GM18861 (cell line): ENCODE measurements at regions not wholly inside any gene's neighbourhood (a gene's known extent, or its start where the extent isn't known, plus 50 kb on each side); places are given as distances from the start of the nearest gene placed in this dataset.
A peak's percentile ranks its signal among the peaks of the same experiment; 100 is the strongest.
"Not testable (repeated sequence)": the region's sequence is repeated elsewhere in the genome, so short reads cannot be mapped to it uniquely, and the experiment has no call there.

Experiments used
- ATAC-seq: cut with Tn5 transposase; IDR thresholded peaks from one replicate; pipeline ENCODE4 v1.9.1; 2021; ENCODE audit not compliant: unreplicated experiment

- ATAC-seq, result peak; percentile 74
Measured at GRCh38 chr15:30755036-30755687, 129.2 kb downstream of the ARHGAP11B start.

DNA sequence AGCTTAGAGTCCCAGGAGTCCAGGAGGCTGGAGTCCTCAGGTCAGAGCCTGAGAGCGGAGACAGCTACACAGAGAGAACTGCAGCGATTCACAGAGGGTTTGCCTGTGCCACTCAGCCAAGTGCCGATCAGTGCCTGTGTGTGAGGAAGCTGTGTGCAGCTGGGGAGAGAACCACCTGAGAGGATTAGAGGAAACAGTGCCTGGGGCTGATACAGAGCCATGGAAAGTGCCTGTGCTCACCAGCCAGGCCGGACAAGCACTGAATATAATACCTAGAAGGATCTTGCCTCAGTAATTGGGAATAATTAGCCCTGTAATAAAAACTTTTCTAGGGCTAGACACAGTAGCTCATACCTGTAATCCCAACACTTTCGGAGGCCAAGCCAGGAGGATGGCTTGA lies 134.7 kb downstream of the ARHGAP11B start:
- not testable (repeated sequence) for ATAC-seq

- ATAC-seq, result not testable (repeated sequence)
Measured at GRCh38 chr15:30761365-30761764, 135.4 kb downstream of the ARHGAP11B start.

- ATAC-seq, result not testable (repeated sequence)
Measured at GRCh38 chr15:30769390-30770124, 134.2 kb upstream of the FAN1 start.

DNA sequence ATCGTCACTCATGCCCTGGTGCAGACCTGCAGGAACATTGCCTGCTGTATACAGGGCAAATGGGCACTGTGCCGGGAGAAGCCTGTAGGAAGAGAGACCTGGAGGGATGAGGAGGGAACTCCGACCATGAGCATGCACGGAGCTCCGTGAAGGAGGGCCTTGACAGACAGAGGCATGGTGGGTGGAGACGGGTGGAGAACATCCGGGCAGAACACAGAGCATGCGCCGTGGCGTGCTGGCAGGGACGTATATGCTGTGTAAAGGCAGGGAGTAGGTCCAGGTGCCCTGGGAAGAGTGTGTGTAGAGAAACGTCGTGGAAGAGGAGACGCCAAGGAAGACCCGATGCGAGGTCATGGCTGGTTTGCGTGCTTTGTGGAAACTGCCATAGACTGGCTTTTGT lies 133.0 kb upstream of the FAN1 start:
- ATAC-seq, result no peak

DNA sequence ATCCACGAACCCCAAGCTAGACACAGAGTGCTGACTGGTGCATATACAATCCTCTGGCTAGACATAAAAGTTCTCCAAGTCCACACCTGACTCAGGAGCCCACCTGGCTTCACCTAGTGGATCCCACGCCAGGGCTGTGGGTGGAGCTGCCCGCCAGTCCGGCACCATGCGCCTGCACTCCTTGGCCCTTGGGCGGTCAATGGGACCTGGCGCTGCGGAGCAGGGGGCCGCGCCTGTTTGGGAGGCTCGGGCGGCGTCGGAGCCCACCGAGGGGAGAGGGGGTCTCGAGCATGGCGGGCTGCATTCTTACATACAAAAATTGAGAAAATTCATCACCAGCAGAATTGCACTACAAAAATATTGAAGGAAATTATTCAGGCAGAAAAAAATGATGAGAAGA lies 120.7 kb upstream of the FAN1 start:
- no peak for ATAC-seq

DNA sequence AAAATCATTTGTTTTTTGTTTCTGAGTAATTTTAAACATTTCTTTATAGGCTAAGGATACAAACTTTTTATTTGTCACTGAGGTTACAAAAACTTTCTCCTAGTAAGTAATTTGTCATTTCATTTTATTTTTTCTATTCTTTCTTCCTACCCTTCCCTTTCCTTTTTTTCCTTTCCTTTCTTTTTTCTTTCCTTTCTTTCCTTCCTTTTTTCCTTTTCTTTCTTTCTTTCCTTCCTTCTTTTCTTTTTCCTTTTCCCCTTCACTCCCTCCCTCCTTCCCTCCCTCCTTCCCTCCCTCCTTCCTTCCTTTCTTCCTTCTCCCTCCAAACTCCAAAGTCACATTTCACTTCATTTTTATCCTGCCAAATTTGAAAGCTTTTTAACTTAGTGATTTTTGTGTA lies 115.1 kb upstream of the FAN1 start:
- no peak for ATAC-seq

DNA sequence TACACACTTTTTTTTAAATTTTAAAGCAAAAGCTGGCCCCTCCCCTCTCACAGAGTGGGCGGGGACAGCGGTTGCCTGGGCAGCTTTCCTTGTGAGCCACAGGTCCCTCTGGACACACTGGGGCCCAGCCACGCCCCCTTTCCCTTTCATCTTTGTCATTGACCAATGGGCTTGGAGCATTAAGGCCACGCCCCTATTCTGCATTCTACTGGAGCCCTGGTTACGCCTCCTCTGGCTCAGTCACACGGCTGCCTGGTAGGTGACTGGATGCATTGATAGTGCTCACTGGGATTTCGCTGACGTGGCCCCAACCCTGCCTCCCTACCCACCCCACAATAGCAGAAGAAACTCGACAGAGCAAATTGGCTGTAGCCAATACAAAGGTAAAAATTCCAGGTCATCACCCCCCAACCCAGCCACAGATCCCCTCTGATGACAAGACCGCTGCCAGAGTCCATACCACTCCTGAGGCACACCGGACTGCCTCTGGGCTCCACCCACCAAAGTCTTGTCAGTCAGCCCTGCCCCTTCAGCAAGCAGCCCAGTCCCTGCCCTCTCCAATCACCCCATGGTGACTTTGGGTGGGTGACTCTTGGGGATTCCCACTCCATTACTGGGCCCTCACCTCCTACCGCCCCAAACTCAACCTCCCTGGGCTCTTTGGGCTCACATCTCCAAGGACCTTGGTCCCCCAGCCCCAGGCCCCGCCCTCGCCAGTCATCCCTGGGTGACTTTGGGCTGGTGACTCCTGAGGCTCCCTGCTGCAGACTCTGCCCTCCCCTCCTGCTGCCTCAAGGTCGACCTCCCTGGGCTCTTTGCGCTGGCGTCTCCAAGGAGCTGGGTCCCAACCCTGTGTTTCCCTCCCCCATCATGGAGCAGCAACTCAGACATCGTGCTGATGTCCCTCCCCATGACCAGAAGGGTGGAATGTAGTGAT lies 112.2 kb upstream of the FAN1 start:
- no peak for ATAC-seq

DNA sequence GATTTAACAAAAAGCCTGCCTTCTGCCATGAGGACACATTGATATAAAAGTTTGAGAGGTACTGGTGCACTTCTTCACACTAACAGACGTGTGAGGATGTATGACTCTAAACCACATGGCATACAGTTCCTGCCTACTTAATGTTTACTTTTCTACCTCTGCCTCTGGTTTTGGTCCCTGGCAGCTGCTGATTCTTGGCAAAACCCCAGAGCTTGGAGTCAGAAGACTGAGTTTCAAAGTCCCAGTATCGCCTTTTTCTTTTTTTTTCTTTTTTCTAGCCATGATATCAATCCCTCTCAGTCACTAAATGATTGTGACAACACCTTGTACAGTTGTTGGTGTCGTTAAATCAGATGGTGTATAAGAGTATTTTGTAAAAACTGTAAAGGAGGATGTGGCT lies 110.9 kb upstream of the FAN1 start:
- ATAC-seq, result not testable (repeated sequence)

DNA sequence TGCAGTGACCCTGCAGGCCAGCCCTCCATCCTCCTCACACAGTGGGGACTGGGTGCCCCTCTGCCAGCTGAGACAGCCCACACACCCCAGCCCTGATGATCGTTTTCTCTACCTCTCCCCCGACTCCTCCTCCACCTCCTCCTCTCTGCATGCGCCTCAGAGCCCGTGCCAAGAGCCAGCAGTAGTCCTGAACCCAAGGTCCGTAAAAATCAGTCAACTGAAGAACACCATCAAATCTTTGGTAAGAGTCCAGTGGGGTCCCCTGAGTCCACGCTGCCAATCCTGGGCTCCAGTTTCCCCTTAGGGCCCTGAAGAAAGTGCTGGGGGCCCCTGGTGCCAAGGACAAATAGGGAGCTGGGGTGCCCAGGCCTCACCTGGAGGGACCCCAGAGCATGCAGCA lies 109.3 kb upstream of the FAN1 start:
- no peak for ATAC-seq

DNA sequence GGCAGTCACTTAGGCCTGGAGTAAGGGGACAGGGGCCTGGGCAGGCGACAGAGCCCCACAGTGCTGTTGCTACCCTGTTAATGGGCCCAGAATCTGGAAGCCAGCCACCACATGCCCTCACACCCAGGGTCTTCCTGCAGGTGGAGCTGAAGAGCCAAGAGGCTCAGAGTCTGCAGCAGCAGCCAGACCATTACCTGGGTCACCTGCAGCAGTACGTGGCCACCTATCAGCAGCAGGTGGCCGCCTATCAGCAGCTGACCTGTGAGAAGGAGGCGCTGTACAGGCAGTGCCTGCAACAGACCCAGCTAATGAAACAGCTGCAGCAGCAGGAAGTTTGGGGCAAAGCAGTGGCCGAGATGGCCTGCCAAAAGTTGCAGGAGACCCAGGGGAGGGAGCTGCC lies 104.2 kb upstream of the FAN1 start:
- ATAC-seq, result not testable (repeated sequence)

- not testable (repeated sequence) for ATAC-seq
Measured at GRCh38 chr15:30801140-30801895, 102.4 kb upstream of the FAN1 start.

DNA sequence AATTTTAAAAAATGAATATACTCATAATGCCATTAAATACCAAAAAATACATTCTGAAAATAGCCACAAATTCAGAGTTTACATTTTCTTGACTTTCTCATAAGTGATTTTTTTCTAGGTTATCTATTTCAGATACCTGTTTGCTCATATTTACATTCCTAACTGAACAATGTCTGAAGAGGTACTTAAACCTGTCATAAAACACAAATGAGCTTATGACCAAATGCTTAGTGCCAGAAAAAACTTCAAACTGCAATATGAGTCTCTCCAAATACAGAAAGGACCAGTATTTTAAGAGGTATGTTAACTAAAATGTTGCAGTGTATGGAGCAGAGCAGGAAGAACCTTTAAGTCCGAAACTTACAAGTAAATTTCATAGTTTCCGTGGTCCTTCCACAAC lies 101.7 kb upstream of the FAN1 start:
- ATAC-seq, result not testable (repeated sequence)

- not testable (repeated sequence) for ATAC-seq
Measured at GRCh38 chr15:30803703-30804102, 100.0 kb upstream of the FAN1 start.

DNA sequence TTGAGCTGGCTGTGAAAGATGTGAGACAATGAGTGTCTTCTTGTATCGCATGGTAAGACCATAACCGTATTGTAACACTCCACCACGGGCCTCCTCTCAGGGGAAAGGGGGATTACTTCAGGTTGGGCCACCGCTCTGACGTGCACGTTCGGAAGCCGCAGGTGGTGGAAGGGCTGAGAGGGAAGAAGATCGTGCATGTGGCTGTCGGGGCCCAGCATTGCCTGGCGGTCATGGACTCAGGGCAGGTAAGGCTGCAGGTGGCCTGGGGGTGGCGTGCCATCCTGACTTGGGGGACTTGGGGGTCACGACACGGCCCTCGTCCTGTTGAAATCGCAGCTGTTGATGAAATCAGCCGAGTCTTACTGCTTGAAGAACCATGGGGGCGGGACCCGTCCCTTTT lies 87.3 kb upstream of the FAN1 start:
- no peak for ATAC-seq

DNA sequence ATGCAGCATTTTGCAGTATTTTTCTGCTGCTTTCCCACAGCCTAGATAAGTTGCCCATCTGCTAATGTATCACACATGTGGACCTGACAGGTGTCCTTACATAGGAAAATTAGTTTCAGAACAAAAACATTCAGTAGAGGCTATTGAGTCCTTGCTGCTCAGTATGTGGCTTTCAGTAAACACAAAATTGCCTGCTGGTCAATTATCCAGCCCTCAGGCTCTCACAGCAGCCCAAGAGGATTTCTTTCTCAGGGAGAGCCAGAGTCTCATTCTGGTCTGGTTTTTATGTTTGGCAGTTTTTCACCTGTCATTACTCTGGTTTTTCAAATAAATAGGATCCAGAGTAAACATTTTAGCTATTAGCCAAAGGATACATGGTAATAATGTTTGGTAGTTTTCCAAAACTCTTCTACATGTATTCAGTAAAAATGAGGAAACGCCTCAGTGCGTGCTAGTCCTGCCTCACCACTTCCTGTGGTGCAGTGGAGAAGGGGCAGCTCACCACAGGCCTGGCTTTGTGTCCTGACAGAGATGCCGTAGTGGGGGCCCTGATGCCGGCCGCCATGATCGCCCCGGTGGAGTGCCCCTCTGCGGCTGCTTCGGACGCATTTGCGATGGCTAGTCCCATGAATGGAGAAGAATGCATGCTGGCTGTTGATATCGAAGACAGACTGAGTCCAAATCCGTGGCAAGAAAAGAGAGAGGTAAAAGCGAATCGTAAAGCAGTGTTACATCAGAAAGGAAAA lies 80.5 kb upstream of the FAN1 start:
- peak; percentile 80 for ATAC-seq

DNA sequence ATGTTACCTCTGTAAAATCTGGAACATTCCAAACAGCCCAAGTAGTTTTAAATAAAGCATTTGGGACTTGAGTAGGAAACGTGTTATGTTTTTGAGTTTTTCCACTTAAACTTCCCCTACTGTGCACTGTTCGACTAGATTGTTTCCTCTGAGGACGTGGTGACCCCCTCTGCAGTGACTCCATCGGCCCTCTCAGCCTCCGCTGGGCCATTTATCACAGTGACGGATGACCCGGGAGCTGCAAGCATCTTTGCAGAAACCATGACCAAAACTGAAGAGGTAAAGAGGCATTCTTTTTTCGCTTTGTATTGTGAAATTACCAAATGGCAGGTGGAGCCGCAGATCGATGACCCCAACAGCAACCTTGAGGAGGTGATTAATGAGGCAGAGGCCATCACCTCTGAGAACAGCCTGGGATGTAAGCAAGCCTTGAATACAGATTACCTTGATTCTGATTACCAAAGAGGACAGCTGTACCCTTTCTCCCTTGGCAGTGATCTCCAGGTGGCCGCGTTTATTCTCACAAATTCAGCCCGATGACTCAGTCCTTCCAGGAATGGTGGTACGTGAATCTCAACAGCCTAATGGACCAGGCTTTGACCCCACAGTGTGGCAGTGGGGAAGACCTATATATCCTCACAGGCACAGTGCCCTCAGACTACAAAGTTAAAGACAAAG lies 79.1 kb upstream of the FAN1 start:
- no peak for ATAC-seq

DNA sequence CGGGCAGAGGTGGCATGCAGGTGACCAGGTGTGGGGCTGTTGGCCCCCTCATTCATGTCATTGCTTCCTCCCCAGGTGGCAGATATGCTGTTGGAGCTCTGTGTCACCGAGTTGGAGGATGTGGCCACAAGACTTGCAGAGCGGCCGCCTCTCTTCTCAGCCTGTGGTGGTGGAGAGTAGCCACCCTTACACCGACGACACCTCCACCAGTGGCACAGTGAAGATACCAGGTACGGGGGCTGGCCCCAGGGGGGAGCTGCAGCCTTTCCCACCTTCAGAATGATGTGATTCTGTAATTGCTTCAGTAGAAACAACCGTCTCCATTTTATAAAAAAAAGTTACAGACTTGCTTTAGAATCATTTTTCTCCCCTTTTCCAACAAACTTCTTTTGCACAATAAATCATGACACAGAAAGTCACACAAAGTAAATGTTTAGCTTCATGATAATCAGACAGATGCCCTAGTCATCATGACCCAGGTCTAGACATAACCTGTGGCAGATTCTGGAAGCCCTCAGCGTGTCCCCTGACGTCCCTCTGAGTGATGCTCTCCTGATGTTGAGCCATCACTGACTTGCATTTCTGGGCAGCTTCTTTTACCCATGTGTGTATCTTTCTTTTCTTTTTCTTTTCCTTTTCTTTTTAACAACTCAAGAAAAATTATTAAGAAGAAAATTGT lies 76.0 kb upstream of the FAN1 start:
- ATAC-seq, result no peak

DNA sequence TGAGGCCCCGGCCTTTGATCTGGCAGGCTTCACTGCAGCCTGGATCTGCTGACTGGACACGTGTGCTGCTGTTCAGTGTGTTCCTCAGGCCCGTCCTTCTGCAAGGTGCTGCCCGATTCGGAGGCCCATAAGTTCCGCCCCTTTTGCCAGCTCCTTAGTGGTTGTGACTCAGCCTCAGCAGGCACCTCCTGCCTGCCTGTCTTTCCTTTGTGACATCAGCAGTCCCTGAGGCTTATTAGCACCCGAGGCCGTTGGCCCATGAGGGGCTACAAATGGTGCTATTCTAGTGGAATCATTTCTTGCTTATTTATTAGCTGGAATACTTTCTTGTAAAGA lies 75.4 kb upstream of the FAN1 start:
- not testable (repeated sequence) for ATAC-seq
